Spleen (tissue), 7 donors: ENCODE measurements at regions not wholly inside any gene's neighbourhood (a gene's known extent, or its start where the extent isn't known, plus 50 kb on each side); places are given as distances from the start of the nearest gene placed in this dataset.

Source experiments
- POLR2A ChIP-seq, 3 donors: fragments of 450-650 bp; IDR thresholded peaks; one replicate each; pipeline ENCODE4 v1.5.1; 2017; ENCODE audit warnings: antibody characterized with exemption in 3 of 3, mild to moderate bottlenecking in 1 of 3
- POLR2AphosphoS5 ChIP-seq, 3 donors: sonication (generic); formaldehyde crosslinking; IDR thresholded peaks; one replicate each; pipeline ENCODE4 v1.5.1; 2017; ENCODE audit warnings: antibody characterized with exemption in 3 of 3
- TF ChIP-seq, protein P1 (sequence below), 11 experiments: fragments of 200-600 bp in 7 of 11; fragments of 450-650 bp in 4 of 11; sonication (generic) in 4 of 11; IDR thresholded peaks in 8 of 11; conservative IDR thresholded peaks in 3 of 11; 1 replicate in 7 of 11; 2 replicates in 4 of 11; pipeline versions ENCODE4 v1.4.0 to v1.8.0; 2016 to 2021; ENCODE audit warnings: antibody characterized with exemption in 11 of 11, inconsistent platforms in 4 of 11, mild to moderate bottlenecking in 1 of 11
- donor health status: DM: no; HTN: no; CAD: no; lungs with moderate emphysema.
- donor health status: DM: no; HTN: no; CAD: no.
- donor health status: DM: no; HTN: no; CAD: no.

DNA sequence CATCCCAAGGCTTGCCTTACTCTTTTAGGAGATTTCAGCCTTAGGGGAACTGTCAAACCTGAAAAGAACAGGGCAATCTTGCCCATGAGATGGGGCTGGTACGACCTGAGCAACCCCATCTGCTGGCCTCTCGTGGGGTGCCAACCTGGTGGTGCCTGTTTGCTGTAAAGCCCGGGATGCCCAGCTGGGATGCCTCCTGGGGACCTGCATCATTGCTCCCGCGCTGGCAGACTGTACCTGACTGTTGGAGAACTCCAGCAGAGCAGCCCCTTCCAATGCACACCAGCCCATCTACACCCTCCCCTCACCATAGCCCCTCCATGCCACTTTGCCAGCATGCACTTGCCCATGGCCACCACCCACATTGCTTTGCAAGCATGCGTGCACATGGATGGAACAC is 335.7 kb downstream of the RPS29 start:
- TF ChIP-seq, protein P1, sequence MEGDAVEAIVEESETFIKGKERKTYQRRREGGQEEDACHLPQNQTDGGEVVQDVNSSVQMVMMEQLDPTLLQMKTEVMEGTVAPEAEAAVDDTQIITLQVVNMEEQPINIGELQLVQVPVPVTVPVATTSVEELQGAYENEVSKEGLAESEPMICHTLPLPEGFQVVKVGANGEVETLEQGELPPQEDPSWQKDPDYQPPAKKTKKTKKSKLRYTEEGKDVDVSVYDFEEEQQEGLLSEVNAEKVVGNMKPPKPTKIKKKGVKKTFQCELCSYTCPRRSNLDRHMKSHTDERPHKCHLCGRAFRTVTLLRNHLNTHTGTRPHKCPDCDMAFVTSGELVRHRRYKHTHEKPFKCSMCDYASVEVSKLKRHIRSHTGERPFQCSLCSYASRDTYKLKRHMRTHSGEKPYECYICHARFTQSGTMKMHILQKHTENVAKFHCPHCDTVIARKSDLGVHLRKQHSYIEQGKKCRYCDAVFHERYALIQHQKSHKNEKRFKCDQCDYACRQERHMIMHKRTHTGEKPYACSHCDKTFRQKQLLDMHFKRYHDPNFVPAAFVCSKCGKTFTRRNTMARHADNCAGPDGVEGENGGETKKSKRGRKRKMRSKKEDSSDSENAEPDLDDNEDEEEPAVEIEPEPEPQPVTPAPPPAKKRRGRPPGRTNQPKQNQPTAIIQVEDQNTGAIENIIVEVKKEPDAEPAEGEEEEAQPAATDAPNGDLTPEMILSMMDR (IDR thresholded peaks at IDR 0.05 in 8 of 11, conservative IDR thresholded peaks at IDR 0.05 in 3 of 11), result no peak
- TF ChIP-seq POLR2A (IDR thresholded peaks at IDR 0.05) (no peak), POLR2AphosphoS5 (IDR thresholded peaks at IDR 0.05) (no peak)
